ENCODE measurements at regions not wholly inside any gene's neighbourhood (a gene's known extent, or its start where the extent isn't known, plus 50 kb on each side); places are given as distances from the start of the nearest gene placed in this dataset.
"Not testable (repeated sequence)": the region's sequence is repeated elsewhere in the genome, so short reads cannot be mapped to it uniquely, and the experiment has no call there.

DNA sequence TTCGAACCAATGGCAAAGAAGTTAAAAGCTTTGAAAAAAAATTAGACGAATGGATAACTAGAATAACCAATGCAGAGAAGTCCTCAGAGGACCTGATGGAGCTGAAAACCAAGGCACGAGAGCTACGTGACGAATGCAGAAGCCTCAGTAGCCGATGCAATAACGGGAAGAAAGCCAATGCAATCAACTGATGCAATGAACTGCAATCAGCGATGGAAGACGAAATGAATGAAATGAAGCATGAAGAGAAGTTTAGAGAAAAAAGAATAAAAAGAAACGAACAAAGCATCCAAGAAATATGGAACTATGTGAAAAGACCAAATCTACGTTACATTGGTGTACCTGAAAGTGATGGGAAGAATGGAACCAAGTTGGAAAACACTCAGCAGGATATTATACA is 52.6 kb upstream of the MRPS30 start:
- H3K27me3 Mint-ChIP-seq; H3K4me3 ChIP-seq (ENCODE audit: control extremely low read depth in 1 of 5, extremely low read depth in 1 of 5, insufficient read depth in 1 of 5, low read depth in 2 of 5, low read length in 4 of 5): not testable (repeated sequence)

DNA sequence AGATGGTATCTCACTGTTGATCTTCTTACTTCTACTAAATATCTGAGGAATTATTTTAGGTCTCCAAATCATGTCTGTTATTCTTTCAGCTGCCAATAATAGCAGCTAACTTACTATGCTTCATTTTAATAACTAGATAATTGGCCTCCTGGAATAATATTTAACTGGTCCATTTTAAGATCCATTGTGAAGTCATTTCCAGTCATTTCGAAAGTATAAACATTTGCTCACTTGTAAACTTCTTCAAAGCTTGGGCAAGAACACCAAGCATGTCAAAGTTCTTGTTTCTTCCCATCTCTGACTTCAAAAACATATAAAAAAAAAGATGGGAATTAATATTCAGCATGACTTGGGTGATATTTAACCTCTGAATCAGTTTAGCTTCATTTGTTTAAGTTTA is 61.4 kb upstream of the MRPS30 start:
- no peaks in the 10 kb centered on the region for H3K79me2 ChIP-seq (ENCODE audit: control insufficient read depth, insufficient read depth, low read length)
- no CpG with 5 or more reads among the region's 1 CpG for WGBS (ENCODE audit: insufficient coverage)
- H3K9ac ChIP-seq (ENCODE audit: low read length) = no peak overlapping the region
- H3K36me3 ChIP-seq (replicated peaks in 1 of 2; ENCODE audit: control extremely low read depth in 1 of 2, control insufficient read depth in 1 of 2, extremely low read depth in 1 of 2, insufficient read depth in 2 of 2, low read length in 1 of 2) = no peaks in the 10 kb centered on the region
- DNase-seq (no peak), ATAC-seq (ENCODE audit: low read depth) (no peak)
- no peak overlapping the region for H3K4me3 Mint-ChIP-seq
- peaks cover 8% of the 10 kb centered on the region for H3K9me3 Mint-ChIP-seq (ENCODE audit: insufficient read depth)
- H3K4me3 ChIP-seq (ENCODE audit: control extremely low read depth in 1 of 5, extremely low read depth in 1 of 5, insufficient read depth in 1 of 5, low read depth in 2 of 5, low read length in 4 of 5) = no peak overlapping the region
- H3K27ac ChIP-seq (ENCODE audit: low read length in 2 of 2) = no peak overlapping the region
- no peaks in the 10 kb centered on the region for H3K4me1 ChIP-seq (ENCODE audit: control insufficient read depth in 2 of 2, insufficient read depth in 2 of 2, low read length in 2 of 2)
- H3K4me1 Mint-ChIP-seq = no peaks in the 10 kb centered on the region
- no peaks in the 10 kb centered on the region for H3K27me3 Mint-ChIP-seq
- no peak overlapping the region for H3K27ac Mint-ChIP-seq
- H4K20me1 ChIP-seq (ENCODE audit: control insufficient read depth, insufficient read depth, low read length, poor library complexity, severe bottlenecking) = no peaks in the 10 kb centered on the region
- TF ChIP-seq, protein P1, sequence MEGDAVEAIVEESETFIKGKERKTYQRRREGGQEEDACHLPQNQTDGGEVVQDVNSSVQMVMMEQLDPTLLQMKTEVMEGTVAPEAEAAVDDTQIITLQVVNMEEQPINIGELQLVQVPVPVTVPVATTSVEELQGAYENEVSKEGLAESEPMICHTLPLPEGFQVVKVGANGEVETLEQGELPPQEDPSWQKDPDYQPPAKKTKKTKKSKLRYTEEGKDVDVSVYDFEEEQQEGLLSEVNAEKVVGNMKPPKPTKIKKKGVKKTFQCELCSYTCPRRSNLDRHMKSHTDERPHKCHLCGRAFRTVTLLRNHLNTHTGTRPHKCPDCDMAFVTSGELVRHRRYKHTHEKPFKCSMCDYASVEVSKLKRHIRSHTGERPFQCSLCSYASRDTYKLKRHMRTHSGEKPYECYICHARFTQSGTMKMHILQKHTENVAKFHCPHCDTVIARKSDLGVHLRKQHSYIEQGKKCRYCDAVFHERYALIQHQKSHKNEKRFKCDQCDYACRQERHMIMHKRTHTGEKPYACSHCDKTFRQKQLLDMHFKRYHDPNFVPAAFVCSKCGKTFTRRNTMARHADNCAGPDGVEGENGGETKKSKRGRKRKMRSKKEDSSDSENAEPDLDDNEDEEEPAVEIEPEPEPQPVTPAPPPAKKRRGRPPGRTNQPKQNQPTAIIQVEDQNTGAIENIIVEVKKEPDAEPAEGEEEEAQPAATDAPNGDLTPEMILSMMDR (IDR thresholded peaks at IDR 0.05) = no peak
- TF ChIP-seq EZH2 (IDR thresholded peaks at IDR 0.05; ENCODE audit: borderline replicate concordance, insufficient read depth, low read depth, low read length, poor library complexity, severe bottlenecking) = no peak
- H3K9me3 ChIP-seq (ENCODE audit: control extremely low read depth in 1 of 3, control insufficient read depth in 2 of 3, insufficient read depth in 1 of 3, low read length in 2 of 3) = peaks cover 0 to 2% (median 0%) of the 10 kb centered on the region in 3 donors
- H3K4me2 ChIP-seq (replicated peaks; ENCODE audit: low read depth, low read length, poor library complexity, severe bottlenecking) = no peak overlapping the region
- no peak overlapping the region for H2AFZ ChIP-seq (ENCODE audit: insufficient read depth, low read depth, low read length, poor library complexity, severe bottlenecking)
- POLR2A ChIA-PET = no interaction called here
- H3K27me3 ChIP-seq (replicated peaks in 1 of 4; ENCODE audit: control extremely low read depth in 1 of 4, control insufficient read depth in 3 of 4, insufficient read depth in 4 of 4, low read length in 3 of 4) = no peaks in the 10 kb centered on the region
- CTCF ChIA-PET = no interaction called here
- intact Hi-C loops (cut with micrococcal nuclease) = no loop called here

More for the DNA sequence above, 52.6 kb upstream of the MRPS30 start:
- DNase-seq; H3K4me1 ChIP-seq (ENCODE audit: control insufficient read depth in 2 of 2, insufficient read depth in 2 of 2, low read length in 2 of 2); CTCF ChIA-PET; H3K4me1 Mint-ChIP-seq; H4K20me1 ChIP-seq (ENCODE audit: control insufficient read depth, insufficient read depth, low read length, poor library complexity, severe bottlenecking); H3K36me3 ChIP-seq (replicated peaks in 1 of 2; ENCODE audit: control extremely low read depth in 1 of 2, control insufficient read depth in 1 of 2, extremely low read depth in 1 of 2, insufficient read depth in 2 of 2, low read length in 1 of 2); H3K4me3 Mint-ChIP-seq; H3K27me3 ChIP-seq (replicated peaks in 1 of 4; ENCODE audit: control extremely low read depth in 1 of 4, control insufficient read depth in 3 of 4, insufficient read depth in 4 of 4, low read length in 3 of 4); H3K27ac Mint-ChIP-seq; H2AFZ ChIP-seq (ENCODE audit: insufficient read depth, low read depth, low read length, poor library complexity, severe bottlenecking); ATAC-seq (ENCODE audit: low read depth); intact Hi-C loops (cut with micrococcal nuclease); H3K9ac ChIP-seq (ENCODE audit: low read length); H3K9me3 Mint-ChIP-seq (ENCODE audit: insufficient read depth); H3K4me2 ChIP-seq (replicated peaks; ENCODE audit: low read depth, low read length, poor library complexity, severe bottlenecking); H3K79me2 ChIP-seq (ENCODE audit: control insufficient read depth, insufficient read depth, low read length); POLR2A ChIA-PET; H3K27ac ChIP-seq (ENCODE audit: low read length in 2 of 2); H3K9me3 ChIP-seq (ENCODE audit: control extremely low read depth in 1 of 3, control insufficient read depth in 2 of 3, insufficient read depth in 1 of 3, low read length in 2 of 3): not testable (repeated sequence)
- WGBS (ENCODE audit: insufficient coverage) = 98% methylated on average over 8 of the region's 11 CpGs
